HG02798 (cell line): ENCODE measurements at regions not wholly inside any gene's neighbourhood (a gene's known extent, or its start where the extent isn't known, plus 50 kb on each side); places are given as distances from the start of the nearest gene placed in this dataset.

Experiments used
- ATAC-seq: cut with Tn5 transposase; IDR thresholded peaks from one replicate; pipeline ENCODE4 v1.9.1; 2021; ENCODE audit warnings: mild to moderate bottlenecking; ENCODE audit not compliant: unreplicated experiment, poor library complexity

DNA sequence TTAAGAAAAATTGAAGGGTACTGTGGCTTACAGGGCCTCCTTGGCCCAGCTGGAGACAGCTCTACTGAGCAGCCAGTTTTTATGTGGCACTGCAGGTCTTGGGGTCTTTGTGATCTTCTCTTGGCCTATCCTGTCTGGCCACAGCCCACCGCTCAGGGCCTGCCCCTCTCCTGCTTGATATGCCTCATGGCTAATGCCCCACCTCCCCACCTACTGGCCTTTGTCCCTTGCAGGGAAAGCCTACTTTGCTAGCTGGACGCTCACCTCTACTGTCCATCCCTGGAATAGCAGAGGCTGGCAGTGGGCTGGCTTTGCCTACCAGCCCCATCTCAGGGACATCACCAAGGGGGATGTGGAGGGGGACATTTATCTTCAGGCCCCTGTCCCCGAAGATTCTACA lies 134.1 kb downstream of the PJA1 start:
- ATAC-seq, result no peak

DNA sequence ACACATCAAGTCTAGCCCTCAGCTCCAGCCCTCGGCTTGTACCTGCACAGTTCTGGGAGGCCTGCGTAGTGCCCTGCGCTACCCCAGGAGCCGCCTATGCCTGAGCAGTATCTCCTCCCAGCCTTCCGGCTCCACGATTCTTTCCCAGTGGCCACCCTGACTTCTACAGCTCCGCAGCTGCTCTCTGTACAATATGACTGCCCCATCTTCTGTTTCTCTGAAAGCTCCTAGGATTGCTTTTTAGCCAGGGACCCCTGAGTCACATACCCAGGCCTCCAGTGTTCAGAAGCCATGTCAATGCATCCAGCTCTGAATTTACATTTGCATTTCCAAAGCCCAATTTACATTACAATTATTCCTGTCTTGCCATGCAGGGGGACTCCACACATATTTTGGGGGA lies 135.5 kb downstream of the PJA1 start:
- no peak for ATAC-seq

DNA sequence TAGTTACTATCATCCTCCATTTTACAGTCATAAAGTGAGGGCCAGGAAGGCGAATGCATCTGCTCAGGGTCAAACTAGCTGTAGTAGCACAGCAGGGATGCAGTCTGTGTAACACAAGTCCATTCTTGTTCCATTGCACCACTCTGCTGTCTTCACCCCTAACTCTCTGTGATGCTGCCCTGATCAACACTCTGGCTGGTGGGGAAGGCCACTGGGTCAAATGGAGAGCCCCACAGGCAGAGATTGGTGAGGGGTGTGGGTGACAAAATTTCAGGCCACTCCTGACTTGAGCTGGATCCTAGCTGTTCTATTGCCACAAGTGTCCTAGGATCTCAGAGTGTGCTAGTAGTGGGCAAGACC lies 136.5 kb downstream of the PJA1 start:
- no peak for ATAC-seq

DNA sequence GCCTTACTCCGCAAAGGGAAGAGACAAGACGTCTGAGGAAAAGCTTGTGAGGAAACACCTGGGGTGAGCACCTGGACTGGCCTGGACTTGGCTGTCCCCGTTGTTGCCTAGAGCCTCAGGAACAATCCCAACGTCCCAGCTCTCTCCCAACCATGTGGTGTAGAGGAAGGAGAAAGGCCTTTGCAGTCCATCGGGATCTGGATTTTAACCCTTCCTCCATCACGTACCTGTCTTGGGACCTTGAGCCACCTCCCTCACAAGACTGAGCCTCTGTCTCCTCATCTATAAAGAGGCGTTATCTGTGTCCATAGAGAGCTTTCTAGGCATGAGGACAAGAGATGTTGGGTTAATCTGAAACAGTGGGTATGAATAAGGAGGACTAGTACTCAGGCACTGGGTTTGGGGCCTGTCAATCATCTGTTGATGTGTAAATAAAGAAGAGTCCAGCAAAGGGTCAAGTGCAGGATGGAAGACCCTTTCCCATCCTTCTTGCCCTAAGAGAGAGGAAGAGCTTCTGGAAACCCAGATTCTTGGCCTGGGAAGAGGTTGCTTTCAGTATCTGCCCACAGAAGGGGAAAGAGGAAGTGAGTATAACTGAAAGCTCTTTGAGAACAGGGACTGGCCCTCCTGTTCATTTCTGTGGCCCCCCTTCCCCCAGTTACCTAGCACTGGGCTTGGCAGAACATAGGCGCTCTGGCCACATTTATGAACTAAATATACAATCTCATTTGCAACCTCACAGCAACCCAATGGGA lies 137.1 kb downstream of the PJA1 start:
- peak; percentile 89 for ATAC-seq

DNA sequence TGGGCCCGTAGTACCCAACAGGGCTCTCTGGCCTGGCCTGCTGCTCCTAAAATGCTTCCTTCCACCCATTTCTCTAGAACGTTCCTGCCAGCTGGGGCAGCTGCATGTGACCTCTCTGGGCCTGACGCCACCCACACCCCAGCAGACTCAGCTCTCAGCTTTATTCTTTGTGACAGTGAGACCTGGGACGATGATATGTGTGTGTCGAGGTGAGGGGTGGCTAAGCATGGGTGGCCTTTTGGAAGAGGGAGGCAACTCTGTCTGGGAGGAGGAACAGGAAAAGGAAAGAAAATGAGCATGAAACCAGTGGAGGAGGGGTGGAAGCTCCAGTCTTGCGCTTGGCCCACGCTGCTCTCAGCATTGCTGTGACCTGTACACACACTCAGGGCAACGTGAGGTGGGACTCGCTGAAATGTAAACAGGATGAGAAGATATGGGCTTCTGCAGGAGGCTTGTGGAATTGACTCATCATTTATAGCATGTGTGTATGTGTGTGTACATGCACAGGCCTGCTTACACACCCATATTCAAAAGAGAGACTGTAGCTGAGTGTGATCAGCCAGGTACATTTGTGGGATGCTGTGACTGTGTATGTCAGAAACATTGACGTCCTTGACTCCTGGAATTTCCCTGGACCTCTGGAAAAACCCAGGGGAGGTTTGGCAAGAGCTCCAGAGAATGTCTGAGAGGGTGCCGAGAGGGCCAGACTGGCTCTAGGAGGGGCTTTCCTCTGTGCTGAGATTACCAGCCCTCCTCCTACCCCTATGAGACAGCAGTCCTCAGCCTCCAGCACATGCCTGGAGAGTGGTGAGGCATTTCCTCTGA lies 137.9 kb downstream of the PJA1 start:
- ATAC-seq, result peak; percentile 51

DNA sequence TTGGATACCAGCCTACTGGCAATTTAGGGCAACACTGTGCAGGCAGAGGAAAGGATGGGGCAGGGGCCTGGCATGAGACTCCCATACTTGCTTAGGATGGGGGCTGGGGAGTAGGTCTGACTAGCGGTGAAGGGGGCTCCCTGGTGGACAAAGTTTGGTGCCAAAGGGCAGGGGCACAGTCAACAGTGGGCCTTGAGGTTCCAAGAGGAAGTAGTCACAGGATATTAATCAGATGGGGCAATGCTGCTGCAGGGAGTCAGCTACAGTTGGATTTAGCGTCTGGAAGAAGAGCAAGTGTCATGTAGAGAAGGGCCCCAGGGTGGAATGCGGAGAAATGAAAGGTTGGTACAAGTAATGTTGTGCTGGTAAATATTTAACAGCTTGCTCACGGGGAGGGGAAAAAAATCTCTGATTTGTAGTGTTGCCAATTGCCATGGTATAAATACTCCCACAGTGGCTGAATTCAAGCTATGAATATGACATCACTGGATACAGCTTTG lies 139.4 kb downstream of the PJA1 start:
- no peak for ATAC-seq

DNA sequence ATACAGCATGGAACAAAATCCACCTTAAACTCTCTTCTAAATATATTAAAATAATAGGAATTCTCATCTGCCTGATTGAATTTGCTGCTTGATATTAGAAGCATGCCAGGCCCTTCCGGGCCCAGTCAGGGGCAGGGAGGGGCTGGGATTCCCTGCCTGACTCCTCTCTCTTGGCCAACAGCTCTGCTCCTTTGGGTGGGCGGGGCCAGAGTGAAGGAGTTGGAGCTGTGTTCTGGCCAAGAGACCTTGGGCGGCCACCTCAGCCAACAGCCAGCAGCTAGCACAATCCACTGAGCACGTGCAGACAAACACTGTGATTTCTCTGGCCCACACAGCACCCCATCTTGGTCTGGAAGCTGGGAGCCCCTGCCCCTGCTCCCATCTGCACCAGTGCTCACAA lies 140.3 kb downstream of the PJA1 start:
- ATAC-seq, result no peak

DNA sequence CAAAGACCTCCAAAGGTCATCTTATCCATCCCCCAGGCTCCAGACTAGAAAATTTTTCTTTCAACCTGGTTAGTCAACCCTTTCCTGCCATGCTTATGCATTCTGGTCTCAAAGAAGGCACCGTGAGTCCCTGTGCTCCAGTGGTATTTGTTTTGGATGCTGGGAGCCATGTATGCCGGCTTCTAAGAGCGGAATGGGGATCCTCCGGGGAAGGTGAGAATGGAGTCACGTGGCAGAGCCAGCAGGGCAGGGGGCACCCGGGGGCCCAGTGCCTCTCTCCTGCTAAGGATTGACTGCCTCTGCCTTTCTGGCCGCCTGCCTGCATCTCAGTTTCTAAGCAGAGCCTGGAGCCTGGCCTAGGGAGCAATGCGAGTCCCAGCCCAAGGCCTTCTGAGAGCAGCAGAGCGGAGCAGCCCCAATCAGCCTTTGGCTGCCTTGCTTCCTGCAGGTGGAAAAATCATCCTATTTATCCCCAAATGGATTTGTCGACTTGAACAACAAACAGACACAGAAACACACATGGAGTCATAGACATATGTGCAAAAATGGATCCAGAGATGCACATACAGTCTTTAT lies 141.0 kb downstream of the PJA1 start:
- ATAC-seq, result no peak

DNA sequence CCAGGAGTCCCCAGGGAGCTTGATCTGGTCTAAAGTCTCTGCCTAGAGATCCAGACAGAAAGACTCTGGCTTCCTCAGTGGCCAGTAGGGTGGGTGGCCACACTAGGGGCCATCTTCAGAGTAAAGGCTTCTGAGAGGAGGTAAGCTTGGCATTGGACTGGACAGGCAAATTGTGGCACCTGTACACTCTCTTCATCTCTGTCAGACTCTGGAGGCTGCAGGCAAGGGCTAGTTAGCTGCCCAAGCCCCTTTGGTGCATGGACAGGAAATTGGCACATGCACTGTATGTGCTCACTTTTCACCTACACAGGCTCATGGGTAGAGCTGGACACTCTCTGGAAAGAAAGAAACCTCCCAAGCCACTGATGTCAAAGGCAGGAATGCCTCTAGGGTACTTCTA lies 142.8 kb downstream of the PJA1 start:
- no peak for ATAC-seq

DNA sequence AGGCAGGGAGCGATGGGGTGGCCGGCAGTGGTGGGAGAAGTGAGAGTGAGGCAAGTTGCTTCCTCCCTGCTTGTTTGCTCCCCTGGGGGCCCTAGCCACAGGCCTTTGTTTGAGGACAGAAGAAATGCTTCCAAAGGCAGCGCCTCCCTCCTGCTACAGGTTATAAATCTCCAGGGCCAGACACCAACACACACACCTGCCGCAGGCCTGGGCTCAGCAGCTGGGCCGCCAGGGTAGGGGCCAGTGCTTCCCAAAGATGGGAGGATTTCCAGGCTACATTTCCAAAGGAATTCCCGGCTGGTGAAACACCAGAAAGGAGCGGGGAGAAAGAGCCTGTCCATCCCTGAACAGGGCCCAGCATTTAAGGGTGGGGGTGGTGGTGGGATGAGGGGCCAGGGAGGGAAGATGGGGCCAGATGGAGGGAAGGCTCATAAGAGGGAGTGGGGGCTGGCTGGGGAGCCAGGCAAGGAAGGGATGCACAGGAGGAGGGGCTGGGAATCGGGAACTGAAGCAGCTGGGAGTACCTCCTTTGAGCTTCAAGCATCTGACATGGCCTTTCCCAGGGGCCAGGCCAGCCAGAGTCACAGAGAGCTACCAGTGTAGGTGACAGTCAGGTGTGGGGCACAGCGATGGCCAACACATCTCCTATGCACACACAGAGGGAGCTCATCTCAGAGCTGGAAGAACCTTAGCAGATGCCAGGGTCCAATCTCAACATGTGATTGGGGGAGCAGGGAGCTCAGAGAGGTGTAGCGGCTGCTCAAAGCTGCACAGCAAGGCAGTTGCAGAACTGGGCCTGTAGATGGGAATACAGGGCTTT lies 143.9 kb downstream of the PJA1 start:
- ATAC-seq, result no peak

DNA sequence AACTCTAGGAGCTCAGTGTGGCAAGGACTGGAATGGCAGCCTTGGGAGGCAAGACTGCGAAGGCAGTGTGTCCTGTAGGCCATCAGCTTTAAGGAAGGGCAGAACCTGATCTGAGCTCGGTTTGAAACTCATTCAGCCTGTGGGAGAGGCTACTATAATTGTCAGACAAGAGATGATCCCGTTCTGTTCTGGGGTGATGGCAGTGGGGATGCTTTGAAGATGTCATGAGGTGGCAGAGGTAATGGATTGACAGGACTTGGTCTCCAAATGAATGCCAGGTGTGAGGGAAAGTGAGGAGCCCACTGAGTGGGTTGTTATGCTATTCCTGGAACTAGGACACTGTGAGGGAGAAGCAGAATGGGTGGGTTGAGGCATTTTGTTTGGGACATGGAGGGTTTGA lies 144.9 kb downstream of the PJA1 start:
- no peak for ATAC-seq

DNA sequence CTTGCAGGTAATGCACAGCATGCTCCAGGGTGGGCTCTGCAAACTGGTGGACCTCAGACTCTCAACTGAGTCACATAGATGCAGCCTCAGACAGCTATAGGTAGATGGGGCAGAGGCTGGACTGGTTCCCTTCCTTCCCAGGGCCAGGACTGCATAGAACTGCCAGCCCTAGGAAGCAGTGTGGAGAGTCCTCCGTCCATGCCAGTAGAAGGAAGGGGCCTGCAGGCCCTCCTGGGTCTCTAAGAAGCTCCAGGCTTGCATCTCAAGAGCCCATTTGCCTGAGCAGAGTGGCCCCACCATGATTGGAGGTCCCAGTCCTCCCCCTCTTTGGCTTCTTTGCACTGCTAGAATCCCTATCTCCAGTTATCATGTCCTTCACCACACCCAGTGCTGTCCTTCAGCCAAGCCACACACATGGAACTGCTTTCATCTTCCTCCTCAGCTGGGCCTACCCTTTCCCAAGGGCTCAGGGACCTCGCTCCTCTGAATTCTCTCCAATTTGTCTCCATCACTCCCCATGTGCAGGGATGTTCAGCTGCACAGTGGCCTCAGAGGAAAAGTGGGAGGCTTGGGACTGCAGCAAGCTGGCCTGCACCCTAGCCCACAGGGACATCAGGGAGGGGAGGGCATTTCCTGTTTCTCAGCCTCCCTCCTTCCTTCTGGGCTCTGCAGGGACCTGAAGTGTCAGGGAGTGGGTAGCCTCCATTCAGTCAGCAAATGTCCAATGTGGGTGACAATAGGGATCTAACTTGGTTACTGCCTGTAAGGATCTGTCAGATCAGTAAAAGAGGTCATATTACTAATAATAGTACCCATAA lies 146.0 kb downstream of the PJA1 start:
- ATAC-seq, result no peak

DNA sequence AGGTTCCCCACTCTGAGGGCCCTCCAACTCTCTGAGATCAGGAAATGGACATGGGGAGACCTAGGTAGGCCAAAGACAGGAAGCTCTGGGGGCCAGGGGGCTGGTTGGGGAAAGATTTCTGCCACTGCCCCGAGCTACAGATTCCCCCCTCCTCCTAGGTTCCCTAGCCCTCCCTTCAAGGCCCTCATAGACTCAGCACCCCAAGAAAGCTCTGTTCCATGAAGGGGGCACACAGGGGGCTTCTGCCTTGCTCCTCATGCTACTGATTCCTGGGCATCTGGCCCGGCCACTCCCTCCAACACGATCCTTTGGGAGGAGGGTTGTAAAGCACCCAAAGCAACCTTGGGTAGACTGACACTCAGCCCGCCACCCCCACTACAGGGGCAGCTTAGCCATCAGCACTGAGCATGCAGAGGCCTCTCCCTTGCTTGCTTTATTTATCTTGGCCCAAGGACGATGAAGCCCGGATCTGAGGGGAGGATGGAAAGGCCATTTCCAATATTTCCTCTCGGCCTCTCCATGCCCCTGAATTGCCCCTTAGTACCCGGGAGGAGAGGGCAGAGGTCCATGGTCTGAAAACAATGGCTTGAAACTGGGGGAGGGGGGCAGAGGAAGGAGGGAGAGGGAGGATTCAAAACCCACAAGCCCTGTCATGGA lies 146.7 kb downstream of the PJA1 start:
- ATAC-seq, result no peak

DNA sequence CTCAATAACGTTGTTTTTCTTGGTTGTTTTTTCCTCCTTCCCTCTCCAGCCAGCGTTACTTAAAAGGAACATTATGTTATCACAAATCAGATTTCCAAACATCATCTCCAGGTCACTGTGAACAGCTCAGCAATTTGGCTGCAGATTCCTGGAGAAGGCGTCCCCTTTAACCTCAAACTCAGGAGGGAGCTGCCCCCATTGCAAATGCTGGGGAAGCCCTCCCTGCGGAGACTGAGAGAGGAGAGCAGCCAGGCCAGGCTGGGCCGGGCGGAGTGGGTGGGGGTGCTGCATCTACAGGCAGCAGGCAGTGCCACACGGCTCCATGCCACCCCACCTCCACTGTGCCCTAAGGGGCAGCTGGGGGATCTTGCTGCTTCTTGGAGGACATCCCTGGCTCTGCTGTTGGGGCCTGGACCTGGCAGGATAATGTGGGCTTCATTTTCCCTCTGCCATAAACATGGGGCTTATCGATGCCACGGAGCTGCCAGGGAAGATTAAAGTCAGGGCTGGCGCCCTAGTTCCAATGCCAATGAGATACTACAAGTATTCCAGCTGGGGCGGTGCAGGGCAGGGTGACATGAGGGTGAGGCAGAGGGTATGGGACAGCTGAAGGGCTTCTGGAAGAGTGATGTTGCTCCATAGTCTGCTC lies 148.8 kb downstream of the PJA1 start:
- ATAC-seq, result no peak

DNA sequence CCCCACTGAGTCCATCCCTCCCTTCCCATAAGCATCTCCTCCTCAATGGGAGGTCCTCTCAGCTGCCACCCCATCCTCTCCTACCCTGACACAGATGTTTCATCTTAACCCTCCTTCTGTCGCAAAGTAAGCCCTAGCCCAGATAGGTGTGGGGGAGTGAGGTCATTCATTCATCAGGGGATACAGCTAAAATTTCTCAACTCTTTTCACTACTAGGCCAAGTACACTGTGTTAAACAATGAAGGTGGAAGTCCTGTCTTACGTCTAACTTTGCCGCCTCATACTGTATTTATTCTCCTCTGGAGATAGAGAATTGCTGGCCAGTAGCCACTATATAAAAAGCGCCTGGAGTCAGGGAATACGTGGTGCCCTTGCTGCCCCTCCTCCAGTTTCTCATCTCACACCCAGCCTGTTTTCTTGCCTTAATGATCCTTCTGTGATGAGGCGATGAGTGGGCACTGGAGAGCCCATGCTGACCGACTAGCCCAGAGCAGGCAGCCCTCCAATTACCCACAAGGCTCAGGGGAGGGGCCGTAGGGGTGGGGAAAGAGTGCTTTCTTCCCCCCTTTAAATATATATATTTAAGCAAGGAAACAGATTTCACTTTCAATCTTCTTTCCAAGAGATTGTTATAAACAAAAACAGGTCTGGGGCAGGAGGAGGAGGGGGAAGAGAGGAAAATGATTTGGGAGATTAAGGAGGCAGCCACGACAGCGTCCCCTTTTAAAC lies 149.5 kb downstream of the PJA1 start:
- ATAC-seq, result no peak

DNA sequence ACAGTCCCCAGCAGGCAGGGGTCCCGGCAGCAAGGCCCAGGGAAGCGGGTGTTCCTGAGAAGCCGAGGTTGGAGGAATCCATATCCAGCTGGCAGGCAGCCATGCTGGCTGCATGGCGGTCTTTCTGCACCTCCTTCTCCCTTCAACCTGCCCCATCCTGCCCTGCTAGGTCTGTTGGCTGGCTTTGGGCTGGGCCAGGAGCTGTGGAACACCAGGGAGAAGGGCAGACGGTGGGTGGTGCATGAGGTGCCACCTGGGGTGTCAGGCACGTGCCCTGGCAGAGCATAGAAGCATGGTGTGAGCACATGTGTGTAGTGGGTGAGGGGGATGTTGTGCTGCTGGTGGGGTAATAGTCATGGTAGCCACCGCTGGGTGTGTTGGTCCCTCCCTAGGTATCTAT lies 150.1 kb downstream of the PJA1 start:
- no peak for ATAC-seq

DNA sequence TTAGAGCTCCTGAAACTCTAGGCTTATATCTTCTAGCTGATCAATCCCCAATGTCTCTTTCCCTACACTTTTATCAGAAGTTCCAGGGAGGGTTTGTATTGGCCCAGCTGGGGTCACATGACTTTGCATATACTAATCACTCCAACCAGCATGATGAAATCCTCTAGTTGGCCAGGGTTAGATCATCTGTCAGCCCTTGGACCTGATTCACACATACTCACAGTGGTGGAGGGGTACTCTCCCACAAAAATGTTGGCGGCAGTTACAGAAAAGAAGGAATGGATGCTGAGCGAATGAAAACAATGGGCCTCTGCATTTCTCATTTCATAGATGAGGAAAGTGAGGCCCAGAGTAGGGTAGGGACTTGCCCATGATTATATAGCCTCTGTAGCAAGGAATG lies 151.1 kb downstream of the PJA1 start:
- ATAC-seq, result no peak

DNA sequence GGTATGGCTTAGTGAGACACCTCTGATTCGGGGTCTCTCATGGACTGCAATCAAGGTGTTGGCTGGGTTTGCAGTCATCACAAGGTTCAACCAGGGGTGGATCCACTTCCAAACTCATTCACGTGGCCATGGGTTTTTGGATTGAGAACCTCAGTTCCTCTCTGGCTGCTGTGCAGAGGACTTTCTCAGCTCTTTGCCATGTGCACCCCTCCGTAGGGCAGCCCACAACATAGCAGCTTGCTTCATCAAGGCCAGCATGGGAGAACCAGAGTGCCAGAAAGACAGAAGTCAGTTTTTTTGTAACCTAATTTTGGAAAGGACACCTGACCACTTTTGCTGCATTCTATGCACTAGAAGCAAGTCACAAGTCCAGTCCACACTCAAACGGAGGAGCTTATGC lies 154.9 kb downstream of the PJA1 start:
- no peak for ATAC-seq
